ENCODE measurements at regions not wholly inside any gene's neighbourhood (a gene's known extent, or its start where the extent isn't known, plus 50 kb on each side); places are given as distances from the start of the nearest gene placed in this dataset.

- H3K36me3 ChIP-seq = no peaks in the 10 kb centered on the region
- H3K27me3 ChIP-seq = no peaks in the 10 kb centered on the region
- no peak for DNase-seq (ENCODE audit: low spot score)
- H3K27ac ChIP-seq = no peak overlapping the region
- no peak for TF ChIP-seq CTCF (IDR thresholded peaks at IDR 0.05)
- no peak overlapping the region for H3K4me3 ChIP-seq
- no peaks in the 10 kb centered on the region for H3K4me1 ChIP-seq
- no peaks in the 10 kb centered on the region for H3K9me3 ChIP-seq
Observed at GRCh38 chr11:91446267-91446666, 778.4 kb upstream of the FAT3 start.

- no peak for DNase-seq (ENCODE audit: low spot score)
- no peak for TF ChIP-seq CTCF (IDR thresholded peaks at IDR 0.05)
- no peaks in the 10 kb centered on the region for H3K27me3 ChIP-seq
- H3K4me1 ChIP-seq = no peaks in the 10 kb centered on the region
- H3K27ac ChIP-seq = no peak overlapping the region
- no peak overlapping the region for H3K4me3 ChIP-seq
- H3K36me3 ChIP-seq = no peaks in the 10 kb centered on the region
- H3K9me3 ChIP-seq = no peaks in the 10 kb centered on the region
Observed at GRCh38 chr11:91435694-91436395, 788.8 kb upstream of the FAT3 start.

- Histone ChIP-seq H3K36me3 (no peaks in the 10 kb centered on the region), H3K4me1 (no peaks in the 10 kb centered on the region), H3K27ac (no peak overlapping the region), H3K9me3 (no peaks in the 10 kb centered on the region), H3K4me3 (no peak overlapping the region), H3K27me3 (no peaks in the 10 kb centered on the region)
- DNase-seq (ENCODE audit: low spot score) = no peak
- TF ChIP-seq CTCF (IDR thresholded peaks at IDR 0.05) = no peak
Observed at GRCh38 chr11:91433284-91434010, 791.2 kb upstream of the FAT3 start.

- TF ChIP-seq CTCF (IDR thresholded peaks at IDR 0.05) = no peak
- no peaks in the 10 kb centered on the region for H3K36me3 ChIP-seq
- H3K9me3 ChIP-seq = no peaks in the 10 kb centered on the region
- no peaks in the 10 kb centered on the region for H3K4me1 ChIP-seq
- no peak overlapping the region for H3K27ac ChIP-seq
- no peak for DNase-seq (ENCODE audit: low spot score)
- H3K4me3 ChIP-seq = no peak overlapping the region
- H3K27me3 ChIP-seq = no peaks in the 10 kb centered on the region
Observed at GRCh38 chr11:91421641-91422040, 803.0 kb upstream of the FAT3 start.

- H3K4me3 ChIP-seq = no peak overlapping the region
- H3K27ac ChIP-seq = no peak overlapping the region
- H3K9me3 ChIP-seq = no peaks in the 10 kb centered on the region
- no peak for DNase-seq (ENCODE audit: low spot score)
- TF ChIP-seq CTCF (IDR thresholded peaks at IDR 0.05) = no peak
- no peaks in the 10 kb centered on the region for H3K27me3 ChIP-seq
- H3K36me3 ChIP-seq = no peaks in the 10 kb centered on the region
- H3K4me1 ChIP-seq = no peaks in the 10 kb centered on the region
Observed at GRCh38 chr11:91407842-91408241, 816.8 kb upstream of the FAT3 start.

All from right atrium auricular region (tissue), 2 donors.